ENCODE measurements at regions not wholly inside any gene's neighbourhood (a gene's known extent, or its start where the extent isn't known, plus 50 kb on each side); places are given as distances from the start of the nearest gene placed in this dataset.

- TF ChIP-seq CTCF (IDR thresholded peaks at IDR 0.05) (no peak), POLR2A (IDR thresholded peaks at IDR 0.05) (no peak)
These were observed 120.7 kb upstream of the CTBP2 start for GRCh38 chr10:125281091-125281490.

Measured in adrenal gland (tissue), 5 donors.